ENCODE measurements at regions not wholly inside any gene's neighbourhood (a gene's known extent, or its start where the extent isn't known, plus 50 kb on each side); places are given as distances from the start of the nearest gene placed in this dataset.

GRCh38 chr18:77833807-77834206 lies 584.2 kb downstream of the GALR1 start:
- DNase-seq (ENCODE audit: extremely low spot score) = no peak
- ChIA-PET CTCF (no interaction called here), POLR2A (no interaction called here)
- TF ChIP-seq CTCF (IDR thresholded peaks at IDR 0.05; ENCODE audit: control extremely low read depth, extremely low read depth, low read depth, missing control alignments) = no peak

- ChIA-PET CTCF (no interaction called here), POLR2A (no interaction called here)
- DNase-seq (ENCODE audit: extremely low spot score) = no peak
- no peak for TF ChIP-seq CTCF (IDR thresholded peaks at IDR 0.05; ENCODE audit: control extremely low read depth, extremely low read depth, low read depth, missing control alignments)
Measured at GRCh38 chr18:77851802-77852201, 602.2 kb downstream of the GALR1 start.

GRCh38 chr18:77853859-77854258 lies 604.2 kb downstream of the GALR1 start:
- ChIA-PET POLR2A (no interaction called here), CTCF (no interaction called here)
- no peak for DNase-seq (ENCODE audit: extremely low spot score)
- TF ChIP-seq CTCF (IDR thresholded peaks at IDR 0.05; ENCODE audit: control extremely low read depth, extremely low read depth, low read depth, missing control alignments) = no peak

- ChIA-PET CTCF (no interaction called here), POLR2A (no interaction called here)
- TF ChIP-seq CTCF (IDR thresholded peaks at IDR 0.05; ENCODE audit: control extremely low read depth, extremely low read depth, low read depth, missing control alignments) = no peak
- no peak for DNase-seq (ENCODE audit: extremely low spot score)
Measured at GRCh38 chr18:77857678-77858655, 608.3 kb downstream of the GALR1 start.

- DNase-seq (ENCODE audit: extremely low spot score) = no peak
- POLR2A ChIA-PET = no interaction called here
- TF ChIP-seq CTCF (IDR thresholded peaks at IDR 0.05; ENCODE audit: control extremely low read depth, extremely low read depth, low read depth, missing control alignments) = no peak
- CTCF ChIA-PET = no interaction called here
Measured at GRCh38 chr18:77859634-77860033, 610.0 kb downstream of the GALR1 start.

GRCh38 chr18:77862066-77862757 lies 612.6 kb downstream of the GALR1 start:
- no peak for DNase-seq (ENCODE audit: extremely low spot score)
- CTCF ChIA-PET = no interaction called here
- no peak for TF ChIP-seq CTCF (IDR thresholded peaks at IDR 0.05; ENCODE audit: control extremely low read depth, extremely low read depth, low read depth, missing control alignments)
- POLR2A ChIA-PET = no interaction called here

Measured in GM10248 (cell line).